Fibroblast of lung (primary cell): ENCODE measurements at regions not wholly inside any gene's neighbourhood (a gene's known extent, or its start where the extent isn't known, plus 50 kb on each side); places are given as distances from the start of the nearest gene placed in this dataset.

Source experiments
- EZH2 ChIP-seq: IDR thresholded peaks from 2 replicates; pipeline ENCODE4 v1.5.1; 2012; ENCODE audit warnings: low read length, control low read depth, mild to moderate bottlenecking; ENCODE audit errors: missing control alignments
- TF ChIP-seq, protein P1 (sequence below), 2 donors: IDR thresholded peaks in 1 of 2; conservative IDR thresholded peaks in 1 of 2; 1 replicate in 1 of 2; 2 replicates in 1 of 2; pipeline ENCODE4 v1.5.1; 2011 to 2012; ENCODE audit warnings: low read length in 2 of 2, control low read depth in 1 of 2, inconsistent platforms in 1 of 2, low read depth in 1 of 2, mild to moderate bottlenecking in 1 of 2

- TF ChIP-seq, protein P1, sequence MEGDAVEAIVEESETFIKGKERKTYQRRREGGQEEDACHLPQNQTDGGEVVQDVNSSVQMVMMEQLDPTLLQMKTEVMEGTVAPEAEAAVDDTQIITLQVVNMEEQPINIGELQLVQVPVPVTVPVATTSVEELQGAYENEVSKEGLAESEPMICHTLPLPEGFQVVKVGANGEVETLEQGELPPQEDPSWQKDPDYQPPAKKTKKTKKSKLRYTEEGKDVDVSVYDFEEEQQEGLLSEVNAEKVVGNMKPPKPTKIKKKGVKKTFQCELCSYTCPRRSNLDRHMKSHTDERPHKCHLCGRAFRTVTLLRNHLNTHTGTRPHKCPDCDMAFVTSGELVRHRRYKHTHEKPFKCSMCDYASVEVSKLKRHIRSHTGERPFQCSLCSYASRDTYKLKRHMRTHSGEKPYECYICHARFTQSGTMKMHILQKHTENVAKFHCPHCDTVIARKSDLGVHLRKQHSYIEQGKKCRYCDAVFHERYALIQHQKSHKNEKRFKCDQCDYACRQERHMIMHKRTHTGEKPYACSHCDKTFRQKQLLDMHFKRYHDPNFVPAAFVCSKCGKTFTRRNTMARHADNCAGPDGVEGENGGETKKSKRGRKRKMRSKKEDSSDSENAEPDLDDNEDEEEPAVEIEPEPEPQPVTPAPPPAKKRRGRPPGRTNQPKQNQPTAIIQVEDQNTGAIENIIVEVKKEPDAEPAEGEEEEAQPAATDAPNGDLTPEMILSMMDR (conservative IDR thresholded peaks at IDR 0.05 in 1 of 2, IDR thresholded peaks at IDR 0.05 in 1 of 2; ENCODE audit: low read depth in 1 of 2, low read length in 2 of 2), result peak in 1 of 2 donors; percentile 65
- TF ChIP-seq EZH2, result no peak
Measured at GRCh38 chr3:76570436-76571057, 469.4 kb upstream of the ROBO2 start.
